H9 (cell line): ENCODE measurements at regions not wholly inside any gene's neighbourhood (a gene's known extent, or its start where the extent isn't known, plus 50 kb on each side); places are given as distances from the start of the nearest gene placed in this dataset.

ENCODE experiments used
- DNase-seq: peaks from one replicate; pipeline ENCODE4 v3.0.0-alpha.2; 2017
- H2AFZ ChIP-seq: one replicate; pipeline ENCODE4 v1.6.1; 2013; ENCODE audit warnings: mild to moderate bottlenecking, low read length, control low read depth, moderate library complexity
- H2AK5ac ChIP-seq: 2 replicates; pipeline ENCODE4 v1.6.1; 2013; ENCODE audit warnings: low read length, control low read depth, mixed read lengths; ENCODE audit not compliant: insufficient read length
- H2BK120ac ChIP-seq: one replicate; pipeline ENCODE4 v1.6.1; 2013; ENCODE audit warnings: low read depth, mild to moderate bottlenecking, low read length, control low read depth, inconsistent platforms; ENCODE audit not compliant: poor library complexity, severe bottlenecking
- H2BK12ac ChIP-seq: 2 replicates; pipeline ENCODE4 v1.6.1; 2013; ENCODE audit warnings: low read length, control low read depth, mixed read lengths, low read depth; ENCODE audit not compliant: insufficient read length
- H2BK15ac ChIP-seq: 2 replicates; pipeline ENCODE4 v1.6.1; 2013; ENCODE audit warnings: low read depth, low read length, control low read depth
- H2BK20ac ChIP-seq: one replicate; pipeline ENCODE4 v1.6.1; 2013; ENCODE audit warnings: low read depth, mild to moderate bottlenecking, low read length, control low read depth, inconsistent platforms; ENCODE audit not compliant: poor library complexity, severe bottlenecking
- H2BK5ac ChIP-seq: 2 replicates; pipeline ENCODE4 v1.6.1; 2013; ENCODE audit warnings: low read length, control low read depth, mixed read lengths; ENCODE audit not compliant: insufficient read length
- H3K14ac ChIP-seq: 2 replicates; pipeline ENCODE4 v1.6.1; 2013; ENCODE audit warnings: low read length, control low read depth; ENCODE audit not compliant: insufficient read depth
- H3K18ac ChIP-seq: 2 replicates; pipeline ENCODE4 v1.6.1; 2013; ENCODE audit warnings: low read depth, mild to moderate bottlenecking, mixed read lengths, low read length, control low read depth; ENCODE audit not compliant: insufficient read length
- H3K23ac ChIP-seq: 2 replicates; pipeline ENCODE4 v1.6.1; 2013; ENCODE audit warnings: low read length, control low read depth, mixed read lengths, low read depth; ENCODE audit not compliant: insufficient read length
- H3K23me2 ChIP-seq: 2 replicates; pipeline ENCODE4 v1.6.1; 2013; ENCODE audit warnings: low read depth, mild to moderate bottlenecking, mixed read lengths, low read length, control low read depth; ENCODE audit not compliant: insufficient read length, poor library complexity, severe bottlenecking
- H3K27ac ChIP-seq: 2 replicates; pipeline ENCODE4 v1.5.1; 2013; ENCODE audit warnings: low read length, control low read depth, mixed read lengths, low read depth; ENCODE audit not compliant: insufficient read length
- H3K27me3 ChIP-seq: 2 replicates; pipeline ENCODE4 v1.6.1; 2013; ENCODE audit warnings: low read length, control low read depth, inconsistent platforms; ENCODE audit not compliant: insufficient read depth
- H3K4ac ChIP-seq: 2 replicates; pipeline ENCODE4 v1.6.1; 2013; ENCODE audit warnings: low read depth, mild to moderate bottlenecking, control low read depth, inconsistent platforms, low read length, moderate library complexity
- H3K4me1 ChIP-seq: 2 replicates; pipeline ENCODE4 v1.6.1; 2013; ENCODE audit warnings: low read length, control low read depth, inconsistent platforms; ENCODE audit not compliant: insufficient read depth
- H3K4me2 ChIP-seq: 2 replicates; pipeline ENCODE4 v1.6.1; 2013; ENCODE audit warnings: low read length, control low read depth, mixed read lengths; ENCODE audit not compliant: insufficient read length, insufficient read depth
- H3K56ac ChIP-seq: 2 replicates; pipeline ENCODE4 v1.6.1; 2013; ENCODE audit warnings: low read depth, mild to moderate bottlenecking, mixed read lengths, low read length, control low read depth; ENCODE audit not compliant: insufficient read length
- H3K79me1 ChIP-seq: 2 replicates; pipeline ENCODE4 v1.6.1; 2013; ENCODE audit warnings: low read depth, mild to moderate bottlenecking, moderate library complexity, low read length, control low read depth, inconsistent platforms; ENCODE audit not compliant: insufficient read depth, poor library complexity, severe bottlenecking
- H3K79me2 ChIP-seq: 2 replicates; pipeline ENCODE4 v1.6.1; 2013; ENCODE audit warnings: low read length, control low read depth, inconsistent platforms; ENCODE audit not compliant: insufficient read depth
- H3K9ac ChIP-seq: 2 replicates; pipeline ENCODE4 v1.6.1; 2013; ENCODE audit warnings: low read length, control low read depth, mixed read lengths; ENCODE audit not compliant: insufficient read length; ENCODE audit errors: extremely low read depth
- H3K9me3 ChIP-seq: one replicate; pipeline ENCODE4 v1.6.1; 2013; ENCODE audit warnings: low read depth, low read length, inconsistent platforms; ENCODE audit not compliant: control insufficient read depth
- H3T11ph ChIP-seq: one replicate; pipeline ENCODE4 v1.6.1; 2013; ENCODE audit warnings: mild to moderate bottlenecking, low read length, control low read depth, inconsistent platforms
- H4K20me1 ChIP-seq: one replicate; pipeline ENCODE4 v1.6.1; 2013; ENCODE audit not compliant: control insufficient read depth, insufficient read length, insufficient read depth
- H4K5ac ChIP-seq: 2 replicates; pipeline ENCODE4 v1.6.1; 2013; ENCODE audit warnings: low read depth, mild to moderate bottlenecking, mixed read lengths, low read length, control low read depth; ENCODE audit not compliant: insufficient read length
- H4K8ac ChIP-seq: replicated peaks from 2 replicates; pipeline ENCODE4 v1.6.1; 2013; ENCODE audit warnings: low read length, control low read depth, mixed read lengths, low read depth; ENCODE audit not compliant: insufficient read length
- H4K91ac ChIP-seq: 2 replicates; pipeline ENCODE4 v1.6.1; 2013; ENCODE audit warnings: low read depth, mild to moderate bottlenecking, moderate library complexity, mixed read lengths, low read length, control low read depth; ENCODE audit not compliant: insufficient read length
- H3K27ac Mint-ChIP-seq, 3 experiments: 2 replicates in 2 of 3; 3 replicates in 1 of 3; pipeline ENCODE4 v1.8.0; 2020 to 2021; ENCODE audit warnings: mixed read lengths in 3 of 3, mild to moderate bottlenecking in 1 of 3, moderate library complexity in 1 of 3
- H3K27me3 Mint-ChIP-seq: 2 replicates; pipeline ENCODE4 v1.8.0; 2021; ENCODE audit warnings: low read depth, mild to moderate bottlenecking, moderate library complexity, mixed read lengths
- H3K36me3 Mint-ChIP-seq, 3 experiments: 2 replicates in 2 of 3; 3 replicates in 1 of 3; pipeline ENCODE4 v1.8.0; 2020 to 2021; ENCODE audit warnings: low read depth in 3 of 3, mixed read lengths in 3 of 3; ENCODE audit not compliant: insufficient read depth in 1 of 3
- H3K4me1 Mint-ChIP-seq, 2 experiments: 2 replicates each; pipeline ENCODE4 v1.8.0; 2020; ENCODE audit warnings: mixed read lengths in 2 of 2
- H3K4me3 Mint-ChIP-seq, 2 experiments: 2 replicates in 1 of 2; 3 replicates in 1 of 2; pipeline ENCODE4 v1.8.0; 2020 to 2021; ENCODE audit warnings: mild to moderate bottlenecking in 2 of 2, mixed read lengths in 2 of 2, moderate library complexity in 1 of 2
- H3K9me3 Mint-ChIP-seq, 2 experiments: 2 replicates in 1 of 2; 3 replicates in 1 of 2; pipeline ENCODE4 v1.8.0; 2020; ENCODE audit warnings: mild to moderate bottlenecking in 2 of 2, mixed read lengths in 2 of 2, moderate library complexity in 1 of 2
- WGBS: extraction: QIAGEN DNeasy Blood & Tissue Kit; methylation state at CpG from one replicate; pipeline ENCODE4 v1.1.7; 2013; ENCODE audit warnings: missing lambda C conversion rate, low lambda C conversion rate, mixed read lengths; ENCODE audit not compliant: insufficient read length; ENCODE audit errors: extremely low coverage; 5-methylcytosine and 5-hydroxymethylcytosine counted together
- TF ChIP-seq, protein P1 (sequence below): fragments of 200-600 bp; sonication (generic); conservative IDR thresholded peaks from 3 replicates; pipeline ENCODE4 v1.8.0; 2021; ENCODE audit warnings: antibody characterized with exemption, mild to moderate bottlenecking

DNA sequence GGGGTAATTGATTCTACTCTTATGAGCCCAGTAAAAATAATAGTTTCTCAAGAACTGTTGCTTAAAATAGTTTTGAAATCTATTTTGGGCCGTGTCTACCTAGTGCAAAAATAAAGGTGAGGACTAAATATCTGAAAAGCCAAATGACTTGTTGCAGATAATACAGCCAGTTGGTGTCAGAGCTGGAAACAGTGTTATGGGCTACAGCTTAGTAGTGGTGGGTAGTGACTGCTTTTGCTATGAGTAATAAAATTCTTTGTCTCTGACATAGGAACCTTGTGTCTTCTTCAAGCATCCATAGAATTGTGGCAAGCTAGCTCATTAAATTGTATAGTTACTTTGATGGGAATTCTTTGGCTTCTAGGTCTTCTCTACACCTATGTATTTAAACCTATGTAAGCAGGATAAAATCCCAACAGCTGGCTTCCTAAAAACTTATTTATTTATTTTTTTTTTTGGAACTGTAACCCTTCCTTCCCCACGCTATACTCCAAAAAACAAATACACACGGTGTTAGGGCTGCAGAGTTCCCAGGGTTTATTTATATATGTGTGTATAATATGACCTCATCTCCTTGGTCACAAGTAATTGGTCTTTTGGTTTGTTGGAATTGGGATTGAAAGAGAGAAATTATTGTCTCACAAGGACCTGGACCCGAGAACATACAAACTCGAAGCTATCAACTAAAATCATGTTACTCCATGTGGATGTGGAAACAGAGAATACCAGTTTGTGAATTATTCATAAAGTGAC is 138.0 kb downstream of the NUDT12 start:
- TF ChIP-seq, protein P1, sequence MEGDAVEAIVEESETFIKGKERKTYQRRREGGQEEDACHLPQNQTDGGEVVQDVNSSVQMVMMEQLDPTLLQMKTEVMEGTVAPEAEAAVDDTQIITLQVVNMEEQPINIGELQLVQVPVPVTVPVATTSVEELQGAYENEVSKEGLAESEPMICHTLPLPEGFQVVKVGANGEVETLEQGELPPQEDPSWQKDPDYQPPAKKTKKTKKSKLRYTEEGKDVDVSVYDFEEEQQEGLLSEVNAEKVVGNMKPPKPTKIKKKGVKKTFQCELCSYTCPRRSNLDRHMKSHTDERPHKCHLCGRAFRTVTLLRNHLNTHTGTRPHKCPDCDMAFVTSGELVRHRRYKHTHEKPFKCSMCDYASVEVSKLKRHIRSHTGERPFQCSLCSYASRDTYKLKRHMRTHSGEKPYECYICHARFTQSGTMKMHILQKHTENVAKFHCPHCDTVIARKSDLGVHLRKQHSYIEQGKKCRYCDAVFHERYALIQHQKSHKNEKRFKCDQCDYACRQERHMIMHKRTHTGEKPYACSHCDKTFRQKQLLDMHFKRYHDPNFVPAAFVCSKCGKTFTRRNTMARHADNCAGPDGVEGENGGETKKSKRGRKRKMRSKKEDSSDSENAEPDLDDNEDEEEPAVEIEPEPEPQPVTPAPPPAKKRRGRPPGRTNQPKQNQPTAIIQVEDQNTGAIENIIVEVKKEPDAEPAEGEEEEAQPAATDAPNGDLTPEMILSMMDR: no peak
- Histone ChIP-seq H3K14ac (no peak overlapping the region), H3K27ac (no peak overlapping the region), H4K5ac (no peak overlapping the region), H2AFZ (no peak overlapping the region), H3K56ac (no peak overlapping the region), H3K79me2 (no peaks in the 10 kb centered on the region), H2BK12ac (no peak overlapping the region), H3K23me2 (no peaks in the 10 kb centered on the region), H3K27me3 (no peaks in the 10 kb centered on the region), H3T11ph (no peak overlapping the region), H2BK120ac (no peak overlapping the region), H2AK5ac (no peak overlapping the region), H3K23ac (no peak overlapping the region), H3K4me2 (no peak overlapping the region), H3K79me1 (no peaks in the 10 kb centered on the region), H3K4ac (no peak overlapping the region), H2BK5ac (no peak overlapping the region), H3K4me1 (no peaks in the 10 kb centered on the region), H3K9ac (no peak overlapping the region), H2BK20ac (no peak overlapping the region), H3K9me3 (no peaks in the 10 kb centered on the region), H3K18ac (no peak overlapping the region), H2BK15ac (no peak overlapping the region), H4K91ac (no peak overlapping the region), H4K20me1 (no peaks in the 10 kb centered on the region), H4K8ac (no peak overlapping the region)
- Mint-ChIP-seq H3K36me3 (no peaks in the 10 kb centered on the region), H3K4me3 (no peak overlapping the region), H3K27me3 (no peaks in the 10 kb centered on the region), H3K27ac (no peak overlapping the region), H3K4me1 (no peaks in the 10 kb centered on the region), H3K9me3 (no peaks in the 10 kb centered on the region)
- DNase-seq: no peak
- no CpG with 5 or more reads among the region's 5 CpGs for WGBS
